CD4-positive, alpha-beta T cell treated with Interleukin-21 for 1 hour (primary cell): ENCODE measurements at regions not wholly inside any gene's neighbourhood (a gene's known extent, or its start where the extent isn't known, plus 50 kb on each side); places are given as distances from the start of the nearest gene placed in this dataset.
"Not testable (repeated sequence)": the region's sequence is repeated elsewhere in the genome, so short reads cannot be mapped to it uniquely, and the experiment has no call there.

Experiments
- DNase-seq: peaks from one replicate; pipeline ENCODE4 v3.0.0-alpha.2; 2020

DNA sequence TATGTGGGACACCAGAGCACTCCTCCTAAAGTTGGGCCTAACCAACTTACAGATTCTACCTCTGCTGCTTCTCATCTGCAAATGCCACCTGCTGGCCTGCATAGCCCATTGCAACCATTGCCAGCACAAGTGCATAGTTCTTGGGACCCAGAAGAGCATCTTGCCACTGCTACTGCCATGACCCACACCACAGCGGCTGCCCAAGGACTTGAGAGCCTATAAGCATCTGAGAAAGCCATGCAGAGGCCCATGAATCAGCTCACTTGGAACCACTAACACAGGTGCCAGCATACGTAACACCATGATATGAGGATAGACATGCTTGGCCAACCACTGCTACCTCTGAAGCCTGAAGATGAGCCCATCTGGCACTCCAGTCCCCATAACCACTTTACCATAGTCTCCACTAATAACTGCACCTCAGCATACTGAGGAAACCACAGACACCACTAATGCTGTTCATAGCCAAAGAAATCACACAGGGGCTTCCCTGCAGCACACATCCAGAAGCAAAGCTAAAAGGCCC, 258.1 kb upstream of the AGTR2 start:
- DNase-seq: no peak

DNA sequence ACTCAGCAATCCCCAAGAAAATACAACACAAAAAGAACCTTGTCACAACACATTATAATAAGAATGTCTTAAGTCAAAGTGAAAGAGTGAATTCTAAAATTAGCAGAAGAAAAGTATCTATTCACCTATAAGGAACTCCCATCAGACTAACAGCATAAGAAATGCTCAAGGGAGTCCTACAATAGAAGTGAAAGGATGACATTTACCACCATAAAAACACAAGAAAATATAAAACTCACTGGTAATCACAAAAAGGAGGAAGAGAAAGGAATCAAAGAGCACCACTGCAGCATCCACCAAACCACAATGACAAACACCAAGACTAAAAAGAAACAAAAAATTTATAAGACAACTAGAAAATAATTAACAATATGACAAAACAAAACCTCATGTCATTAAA, 257.0 kb upstream of the AGTR2 start:
- no peak for DNase-seq

DNA sequence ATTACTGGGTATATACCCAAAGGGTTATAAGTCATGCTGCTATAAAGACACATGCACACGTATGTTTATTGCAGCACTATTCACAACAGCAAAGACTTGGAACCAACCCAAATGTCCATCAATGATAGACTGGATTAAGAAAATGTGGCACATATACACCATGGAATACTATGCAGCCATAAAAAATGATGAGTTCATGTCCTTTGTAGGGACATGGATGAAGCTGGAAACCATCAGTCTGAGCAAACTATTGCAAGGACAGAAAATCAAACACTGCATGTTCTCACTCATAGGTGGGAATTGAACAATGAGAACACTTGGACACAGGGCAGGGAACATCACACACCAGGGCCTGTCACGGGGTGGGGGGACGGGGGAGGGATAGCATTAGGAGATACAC, 254.9 kb upstream of the AGTR2 start:
- not testable (repeated sequence) for DNase-seq

DNA sequence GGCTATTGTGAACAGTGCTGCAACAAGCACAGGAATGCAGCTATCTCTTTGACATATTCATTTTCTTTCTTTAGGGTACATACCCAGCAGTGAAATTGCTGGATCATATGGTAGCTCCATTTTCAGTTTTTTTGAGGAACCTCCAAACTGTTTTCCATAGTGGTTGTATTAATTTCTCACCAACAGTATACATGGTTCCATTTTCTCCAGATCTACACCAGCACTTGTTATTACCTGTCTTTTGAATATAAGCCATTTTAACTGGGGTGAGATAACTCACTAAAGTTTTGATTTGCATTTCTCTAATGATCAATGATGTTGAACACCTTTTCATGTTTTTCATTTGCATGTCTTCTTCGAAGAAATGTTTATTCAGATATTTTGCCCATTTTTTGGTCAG, 241.1 kb upstream of the AGTR2 start:
- DNase-seq: no peak

DNA sequence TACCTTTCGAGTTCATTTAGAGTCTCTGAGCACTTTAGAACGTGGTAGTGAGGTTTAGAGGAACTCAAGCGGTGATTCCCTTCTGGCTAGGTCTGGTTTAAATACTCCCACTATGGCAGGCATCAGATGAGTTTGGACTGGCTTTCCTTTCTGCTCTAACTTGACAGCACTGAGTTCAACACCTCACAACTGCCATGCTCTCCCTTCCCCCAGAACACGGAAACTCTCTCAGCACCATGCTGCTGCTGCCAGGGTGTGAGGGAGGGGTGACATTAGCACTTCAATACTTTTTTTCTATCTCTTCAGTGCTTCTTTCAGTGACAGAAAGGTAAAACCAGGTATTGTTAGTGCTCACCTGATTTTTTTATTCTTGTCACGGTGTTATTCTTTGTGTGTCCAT, 234.5 kb upstream of the AGTR2 start:
- DNase-seq: no peak

DNA sequence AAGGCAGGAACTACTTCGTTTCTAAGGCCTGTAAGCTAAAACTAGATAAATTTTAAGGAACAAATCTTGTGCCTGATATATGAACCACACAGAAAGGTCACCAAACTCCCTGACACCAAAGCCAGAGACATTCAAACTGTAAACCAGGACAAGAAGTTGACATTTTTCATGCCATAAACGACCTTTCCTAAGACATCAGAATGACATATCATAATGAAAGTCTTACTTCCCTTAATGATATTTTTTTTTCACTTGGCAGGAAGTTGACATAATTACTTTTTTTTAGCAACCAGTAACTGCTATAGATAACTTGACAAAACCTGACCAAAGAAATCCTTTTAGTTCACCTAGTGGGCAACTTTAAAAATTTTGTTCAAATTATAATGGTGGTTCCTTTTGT, 231.5 kb upstream of the AGTR2 start:
- no peak for DNase-seq

DNA sequence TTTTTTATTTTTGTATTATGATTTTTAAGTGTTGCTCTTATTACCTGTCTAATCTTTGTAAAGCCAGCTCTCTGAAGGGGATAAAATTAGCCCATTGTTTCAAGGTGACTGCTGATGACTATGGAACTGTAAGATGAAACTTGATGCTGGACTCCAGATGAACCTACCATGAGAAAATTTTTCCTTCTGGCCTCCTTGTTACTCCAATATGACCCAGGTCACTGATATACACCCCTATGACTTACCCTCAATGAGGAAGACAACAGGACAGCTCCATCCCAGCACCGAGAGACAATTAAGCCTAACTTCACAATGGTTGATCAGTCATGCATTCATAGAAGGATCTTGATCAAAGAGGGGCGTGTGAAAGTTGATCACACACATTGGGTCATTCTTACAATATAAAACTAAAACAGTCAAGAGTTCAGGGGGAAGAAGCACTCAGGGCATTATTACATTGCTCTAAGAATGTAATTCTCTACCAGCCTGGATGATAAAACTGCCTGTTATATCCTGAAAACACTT, 230.8 kb upstream of the AGTR2 start:
- no peak for DNase-seq

DNA sequence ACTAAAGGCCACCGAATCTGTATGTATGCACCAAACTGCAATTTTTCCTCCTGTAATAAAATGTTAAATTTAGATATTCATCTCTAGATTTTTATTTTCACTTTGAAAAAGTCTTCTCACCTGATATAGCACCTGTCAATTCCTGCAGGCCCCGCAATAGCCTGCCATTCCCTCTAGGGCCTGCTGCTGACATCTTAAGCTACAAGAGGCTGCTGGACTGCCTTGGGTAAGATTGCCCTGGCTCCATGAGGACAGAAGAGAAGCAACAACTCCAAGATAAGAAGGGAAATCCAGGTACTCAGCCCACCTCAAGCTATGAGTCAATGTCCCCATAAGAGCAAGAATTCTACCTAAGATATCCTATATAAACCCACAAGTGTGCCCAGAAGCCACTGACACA, 230.2 kb upstream of the AGTR2 start:
- DNase-seq: no peak

DNA sequence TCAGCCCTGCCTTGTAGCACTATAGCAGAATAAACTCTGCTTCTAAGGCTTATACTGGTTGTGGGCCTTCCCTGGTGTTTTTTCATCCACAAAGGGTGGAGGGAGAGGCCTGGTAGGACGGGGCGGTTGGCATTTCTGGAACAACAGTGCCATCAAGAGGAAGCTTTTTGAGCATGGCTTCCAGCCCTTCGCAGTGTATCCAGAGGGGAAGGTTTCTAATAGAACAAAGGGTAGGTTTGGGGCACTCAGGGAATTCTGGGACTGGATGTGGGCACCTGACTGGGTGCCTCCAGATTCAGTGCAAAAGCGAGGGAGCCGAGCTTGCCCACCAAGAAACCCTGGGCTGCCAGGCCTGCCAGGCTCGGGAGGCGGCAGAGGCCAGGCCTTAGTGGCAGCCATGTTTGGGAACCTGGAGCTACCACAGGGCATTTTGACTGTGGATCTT, 229.6 kb upstream of the AGTR2 start:
- DNase-seq: peak; percentile 21

DNA sequence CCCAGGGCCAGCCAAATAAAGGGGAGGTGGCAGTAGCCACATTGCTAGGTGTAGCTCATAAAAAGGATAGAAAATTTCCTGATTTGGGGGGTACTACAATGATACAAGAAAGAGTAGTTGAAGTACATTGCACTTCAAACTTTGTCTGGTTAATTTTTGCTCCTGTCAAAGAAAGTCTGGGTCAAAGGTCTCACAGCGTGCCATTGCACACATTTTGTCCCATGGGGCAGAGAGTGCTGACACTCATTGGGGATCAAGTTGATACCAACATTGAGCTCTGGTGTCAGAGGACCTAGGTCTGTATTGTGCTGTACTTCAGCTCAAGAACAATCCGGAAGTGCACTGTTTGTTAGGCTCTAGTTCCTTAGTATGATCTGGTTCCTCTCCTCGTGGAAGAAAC, 229.2 kb upstream of the AGTR2 start:
- no peak for DNase-seq

DNA sequence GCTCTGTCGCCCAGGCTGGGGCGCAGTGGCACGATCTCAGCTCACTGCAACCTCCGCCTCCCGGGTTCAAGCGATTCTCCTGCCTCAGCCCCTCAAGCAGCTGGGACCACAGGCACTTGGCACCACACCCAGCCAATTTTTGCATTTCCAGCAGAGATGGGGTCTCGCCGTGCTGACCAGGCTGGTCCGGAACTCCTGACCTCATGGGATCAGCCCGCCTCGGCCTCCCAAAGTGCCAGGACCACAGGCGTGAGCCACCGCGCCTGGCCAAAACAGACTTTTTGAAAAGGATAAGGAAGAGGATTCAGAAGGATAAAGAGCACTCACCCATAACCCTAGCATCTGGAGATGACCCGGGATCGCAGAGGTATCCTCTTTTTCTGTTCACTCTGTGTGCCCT, 224.5 kb upstream of the AGTR2 start:
- DNase-seq: no peak

DNA sequence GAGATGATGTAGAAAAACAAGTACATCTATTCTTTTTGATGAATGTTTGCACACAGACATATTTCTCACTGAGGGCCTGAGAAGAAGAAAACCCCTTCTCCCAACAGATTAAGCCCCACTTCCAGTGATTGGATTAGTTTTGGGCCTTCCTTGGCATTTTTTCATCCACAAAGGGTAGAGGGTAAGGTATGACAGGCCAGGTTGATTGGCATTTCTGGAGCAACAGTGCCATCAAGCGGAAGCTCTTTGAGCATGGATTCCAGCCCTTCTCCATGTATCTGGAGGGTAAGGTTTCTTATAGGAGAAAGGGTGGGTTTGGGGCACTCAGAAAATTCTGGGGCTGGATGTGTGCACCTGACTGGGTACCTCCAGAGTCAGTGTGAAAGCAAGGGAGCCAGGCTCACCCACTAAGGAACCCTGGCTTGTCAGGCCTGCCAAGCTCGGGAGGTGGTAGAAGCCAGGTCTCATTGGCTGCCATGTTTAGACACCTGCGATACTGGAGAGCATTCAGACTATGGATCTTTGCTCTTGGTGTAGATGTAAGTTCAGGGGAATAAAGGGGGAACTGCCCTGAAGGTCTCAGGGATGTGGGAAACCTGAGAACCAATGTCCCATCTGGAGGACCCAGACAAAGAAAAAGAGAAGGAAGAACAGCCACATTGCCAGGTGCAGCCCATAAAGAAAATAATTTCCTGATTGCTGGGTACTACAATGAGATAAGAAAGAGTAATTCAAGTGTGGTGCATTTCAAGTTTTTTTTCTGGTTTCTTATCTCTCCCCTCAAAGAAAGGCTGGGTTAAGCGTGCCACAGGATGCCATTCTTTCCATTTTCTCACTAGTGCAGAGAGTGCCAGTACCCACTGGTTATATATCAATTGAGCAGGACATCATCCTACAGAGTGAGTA, 222.3 kb upstream of the AGTR2 start:
- no peak for DNase-seq

DNA sequence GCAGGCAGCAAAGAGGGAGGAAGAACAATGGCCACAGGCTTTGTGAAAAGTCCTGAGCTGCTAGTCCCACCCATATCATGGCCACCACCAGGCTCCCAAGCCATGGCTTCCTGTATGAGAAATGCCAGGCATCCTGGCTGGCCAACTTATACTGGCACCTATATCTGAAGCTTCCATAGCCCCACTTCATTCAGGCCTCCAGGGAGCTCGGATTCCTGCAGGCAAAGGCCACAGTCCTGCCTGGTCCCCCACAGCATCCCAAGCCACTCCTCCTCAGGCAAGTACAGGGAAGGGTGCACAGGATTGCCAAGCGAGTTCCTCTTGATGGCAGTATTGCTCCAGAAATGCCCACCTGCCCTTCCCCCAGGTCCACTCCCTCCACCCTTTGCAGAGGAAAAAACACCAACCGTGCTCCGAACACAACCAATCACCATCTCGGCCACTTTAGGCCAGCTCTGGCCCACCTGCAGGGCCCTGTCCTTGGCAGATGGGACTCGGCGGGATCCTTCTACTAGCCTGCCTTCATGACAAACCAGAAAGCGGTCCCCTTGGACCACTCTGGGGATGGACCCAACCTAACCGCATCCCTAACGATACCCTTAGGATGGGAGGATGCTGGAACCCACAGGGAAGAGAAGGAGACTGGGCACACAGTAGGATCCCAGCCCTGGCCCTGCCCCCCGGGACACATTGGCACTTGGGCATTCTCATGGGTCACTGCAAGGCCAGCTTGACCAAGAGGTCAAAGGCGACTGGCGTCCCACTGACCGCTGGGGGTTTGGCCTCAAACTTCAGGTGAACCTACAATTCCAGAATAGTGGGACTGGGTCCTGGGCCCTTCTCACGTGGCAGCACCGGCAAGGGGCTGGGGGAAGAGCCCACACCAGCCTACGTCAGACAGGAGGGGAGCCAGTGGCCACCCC, 220.4 kb upstream of the AGTR2 start:
- DNase-seq: no peak

DNA sequence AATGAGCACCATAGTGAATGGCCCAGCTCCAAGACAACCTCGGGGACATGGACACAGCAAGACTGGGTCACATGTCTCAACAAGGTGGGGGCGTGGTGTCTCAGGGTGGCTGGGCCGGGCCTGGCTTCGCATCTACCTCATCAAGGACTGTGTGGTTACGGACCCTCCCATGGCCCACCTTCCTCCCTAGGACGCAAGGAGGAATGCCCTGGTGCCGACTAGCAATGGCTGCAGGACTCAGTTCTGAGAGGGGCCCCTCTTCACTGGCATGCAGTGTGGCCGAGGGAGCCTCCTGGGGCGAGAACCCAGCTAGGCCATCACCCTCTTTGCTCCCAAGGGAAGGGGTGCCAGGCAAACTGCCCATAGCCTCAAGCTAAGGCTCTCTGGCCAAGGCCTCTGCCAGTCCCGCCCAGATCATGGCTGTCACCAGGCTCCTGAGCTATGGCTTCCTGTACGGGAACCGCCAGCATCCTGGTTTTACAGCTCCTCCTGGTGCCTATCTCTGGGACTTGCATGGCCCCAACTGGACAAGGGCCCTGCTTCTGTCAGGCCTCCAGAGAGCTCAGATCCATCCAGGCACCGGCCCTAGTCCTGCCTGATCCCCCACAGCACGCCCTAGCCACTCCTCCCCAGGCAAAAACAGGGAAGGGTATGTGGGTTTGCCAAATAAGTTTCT, 218.0 kb upstream of the AGTR2 start:
- DNase-seq: no peak

DNA sequence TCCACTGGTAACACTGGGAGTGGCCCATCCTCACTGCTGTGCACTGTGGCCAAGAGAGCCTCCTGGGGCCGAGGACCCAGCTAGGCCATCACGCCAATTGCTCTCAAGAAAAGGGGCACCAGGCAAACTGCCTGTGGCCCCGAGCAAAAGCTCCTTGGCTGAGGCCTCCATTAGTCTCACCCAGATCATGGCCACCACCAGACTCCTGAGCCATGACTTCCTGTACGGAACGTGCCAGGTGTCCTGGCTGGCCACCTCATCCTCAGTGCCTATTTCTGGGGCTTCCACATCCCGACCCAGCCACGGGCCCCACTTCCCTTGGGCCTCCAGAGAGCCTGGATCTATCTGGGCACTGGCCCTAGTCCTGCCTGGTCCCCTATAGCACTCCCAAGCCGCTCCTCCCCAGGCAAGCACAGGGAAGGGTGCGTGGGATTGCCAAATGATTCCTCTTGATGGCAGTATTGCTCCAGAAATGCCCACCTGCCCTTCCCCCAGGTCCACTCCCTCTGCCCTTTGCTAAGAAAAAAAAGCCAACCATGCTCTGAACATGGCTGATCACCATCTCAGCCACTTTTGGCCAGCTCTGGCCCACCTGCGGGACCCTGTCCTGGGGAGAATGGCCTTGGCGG, 212.6 kb upstream of the AGTR2 start:
- DNase-seq: no peak

DNA sequence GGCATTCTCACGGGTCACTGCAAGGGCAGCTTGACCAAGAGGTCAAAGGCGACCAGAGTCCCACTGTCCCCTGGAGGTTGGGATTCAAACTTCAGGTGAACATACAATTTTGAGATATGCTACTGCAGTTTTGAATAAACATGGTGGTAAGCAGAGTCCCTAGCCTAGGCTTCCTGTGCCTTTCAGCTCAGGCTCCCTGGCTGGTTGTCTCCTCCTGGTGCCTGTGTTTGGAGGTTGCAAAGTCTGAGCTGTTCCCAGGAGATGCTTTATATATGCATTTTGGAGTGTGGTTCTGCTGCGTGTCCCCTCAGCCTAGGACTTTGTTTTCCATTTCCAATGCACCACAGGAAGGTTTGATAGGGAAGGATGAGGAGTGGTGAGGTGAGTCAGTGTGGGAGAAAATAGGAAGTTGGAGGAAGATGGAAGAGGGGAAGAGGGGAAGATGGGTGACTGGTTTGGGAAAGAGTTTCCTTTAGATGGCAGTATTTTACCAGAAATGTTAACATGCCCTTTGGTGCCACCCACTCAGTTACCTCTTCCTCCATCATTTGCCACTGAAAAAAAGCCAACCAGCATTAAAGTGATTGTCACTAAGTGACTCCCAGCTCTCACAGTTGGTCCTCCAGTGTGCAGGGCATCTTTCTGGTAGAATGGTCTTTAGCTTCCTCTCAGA, 211.7 kb upstream of the AGTR2 start:
- DNase-seq: no peak

DNA sequence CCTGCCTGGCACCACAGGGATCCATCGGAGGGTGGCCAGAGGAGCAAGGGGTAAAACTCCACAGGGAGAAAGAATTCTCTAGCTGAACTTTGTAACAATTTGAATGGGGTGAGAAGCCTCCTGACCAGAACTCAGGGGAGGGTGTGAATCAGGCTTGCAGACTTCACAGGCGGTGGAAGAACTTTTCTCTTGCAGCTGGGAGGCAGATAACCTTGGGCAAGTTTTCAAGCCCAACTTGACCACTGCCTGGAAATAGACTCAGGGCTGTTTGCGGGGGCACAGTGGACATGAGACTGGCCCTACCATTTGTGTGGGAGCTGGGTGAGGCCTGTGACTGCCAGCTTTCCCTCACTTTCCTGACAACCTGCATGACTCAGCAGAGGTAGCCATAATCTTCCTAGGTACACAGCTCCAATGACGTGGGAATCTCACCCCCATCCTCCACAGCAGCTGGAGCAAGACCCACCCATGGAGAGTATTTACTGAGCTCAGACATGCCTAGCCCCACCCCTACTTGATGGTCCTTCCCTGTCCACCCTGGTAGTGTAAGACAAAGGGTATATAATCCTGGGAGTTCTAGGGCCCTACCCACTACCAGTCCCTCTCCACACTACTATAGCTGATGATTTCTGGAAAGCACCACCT, 210.0 kb upstream of the AGTR2 start:
- no peak for DNase-seq

DNA sequence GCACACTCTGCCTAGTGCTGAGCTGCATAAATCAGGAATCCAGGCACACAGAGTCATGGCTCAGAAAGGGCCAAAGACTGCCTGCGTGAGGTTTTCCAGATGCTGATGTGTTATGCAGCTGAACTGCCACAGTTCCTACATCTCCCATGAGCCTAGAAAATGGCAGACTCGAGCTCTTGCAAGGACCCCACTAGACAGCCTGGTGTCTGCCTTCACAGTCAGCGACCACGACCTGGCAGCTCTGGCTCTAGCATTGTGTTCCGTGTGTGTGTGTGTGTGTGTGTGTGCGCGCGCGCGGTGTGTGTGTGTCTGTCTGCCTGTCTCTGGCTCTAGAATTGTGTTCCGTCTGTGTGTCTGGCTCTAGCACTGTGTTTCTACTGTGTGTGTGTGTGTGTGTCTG, 203.6 kb upstream of the AGTR2 start:
- no peak for DNase-seq

DNA sequence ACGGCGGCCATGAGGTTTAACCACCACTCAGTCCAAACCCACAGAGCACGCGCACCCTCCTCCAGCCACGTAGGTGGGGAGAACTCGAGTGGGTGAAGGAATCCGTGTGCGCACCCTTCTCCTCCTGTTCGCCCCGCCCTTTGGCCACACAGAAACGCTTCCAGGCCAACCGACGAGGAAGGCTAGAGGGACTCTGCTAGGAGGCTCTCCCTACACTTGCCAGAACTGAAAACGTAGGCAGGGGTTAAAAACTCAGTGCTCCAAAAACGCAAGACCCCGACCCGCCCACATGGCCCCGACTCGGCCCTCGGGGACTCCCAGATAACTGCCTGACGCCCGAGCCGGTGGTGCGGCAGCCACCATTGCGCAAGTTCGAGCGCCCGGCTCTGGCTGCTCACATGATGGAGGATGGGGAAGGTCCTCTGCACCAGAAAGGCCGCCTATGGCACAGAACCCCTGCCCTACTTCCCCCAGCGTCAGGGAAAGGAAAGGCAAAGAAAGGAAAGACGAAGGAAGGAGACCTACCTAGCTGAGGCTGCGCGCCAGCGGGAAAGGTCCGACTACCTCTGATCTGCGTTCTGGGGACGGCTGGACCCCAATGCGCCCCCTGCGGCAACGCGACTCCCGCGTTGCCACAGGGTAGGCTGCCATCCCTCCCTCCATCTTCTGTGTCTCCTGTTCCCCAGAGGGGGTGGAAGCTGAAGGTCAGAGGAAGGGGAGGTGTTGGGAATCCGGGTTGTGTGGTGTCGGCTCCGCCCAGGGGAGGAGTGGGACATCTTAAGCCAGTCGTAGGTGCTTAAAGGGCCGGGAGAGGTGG, 201.9 kb upstream of the AGTR2 start:
- no peak for DNase-seq

DNA sequence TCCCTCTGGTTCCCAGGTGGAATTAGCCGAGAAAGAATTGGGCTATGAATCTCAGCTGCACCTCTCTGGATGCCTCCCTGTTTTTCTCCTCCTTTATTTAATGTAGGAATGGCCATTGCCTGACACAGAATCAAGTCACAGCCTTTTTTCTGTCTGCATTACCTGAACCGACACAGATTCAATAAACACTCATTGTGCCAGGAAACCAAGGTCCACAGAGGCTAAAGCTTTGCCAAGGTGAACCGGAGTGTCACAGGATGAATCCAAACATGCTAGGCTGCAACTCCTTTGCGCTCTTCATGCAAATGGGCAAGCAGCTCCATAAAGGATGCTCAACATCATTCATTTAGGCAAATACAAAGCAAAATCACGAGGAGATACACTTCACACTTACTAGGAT, 199.8 kb upstream of the AGTR2 start:
- DNase-seq: no peak
